T-helper 1 cell treated with Interleukin-12 subunit alpha and Interleukin-12 subunit beta and Interleukin-4 antibody, amounts not matched to agents 30 μg/mL and 1 μg/mL, for 36 hours (primary cell): ENCODE measurements at regions not wholly inside any gene's neighbourhood (a gene's known extent, or its start where the extent isn't known, plus 50 kb on each side); places are given as distances from the start of the nearest gene placed in this dataset.

ENCODE experiments used
- H3K27ac Mint-ChIP-seq: one replicate; pipeline ENCODE4 v1.8.0; 2021; ENCODE audit warnings: mild to moderate bottlenecking, mixed read lengths
- H3K27me3 Mint-ChIP-seq: one replicate; pipeline ENCODE4 v1.8.0; 2021; ENCODE audit warnings: low read depth, mixed read lengths
- H3K36me3 Mint-ChIP-seq: one replicate; pipeline ENCODE4 v1.8.0; 2021; ENCODE audit warnings: low read depth, mixed read lengths
- H3K4me1 Mint-ChIP-seq: one replicate; pipeline ENCODE4 v1.8.0; 2021; ENCODE audit warnings: low read depth, mixed read lengths
- H3K4me3 Mint-ChIP-seq: one replicate; pipeline ENCODE4 v1.8.0; 2021; ENCODE audit warnings: mild to moderate bottlenecking, moderate library complexity, mixed read lengths
- H3K9me3 Mint-ChIP-seq: one replicate; pipeline ENCODE4 v1.8.0; 2021; ENCODE audit warnings: mixed read lengths

- no peaks in the 10 kb centered on the region for H3K9me3 Mint-ChIP-seq
- no peaks in the 10 kb centered on the region for H3K4me1 Mint-ChIP-seq
- H3K4me3 Mint-ChIP-seq, result no peak overlapping the region
- H3K36me3 Mint-ChIP-seq, result no peaks in the 10 kb centered on the region
- no peak overlapping the region for H3K27ac Mint-ChIP-seq
- H3K27me3 Mint-ChIP-seq, result peaks cover 4% of the 10 kb centered on the region
Measured at GRCh38 chr6:12366731-12367130, 76.6 kb downstream of the EDN1 start.

GRCh38 chr6:12367412-12367811 is 77.3 kb downstream of the EDN1 start:
- no peaks in the 10 kb centered on the region for H3K9me3 Mint-ChIP-seq
- no peak overlapping the region for H3K27ac Mint-ChIP-seq
- no peaks in the 10 kb centered on the region for H3K4me1 Mint-ChIP-seq
- peaks cover 5% of the 10 kb centered on the region for H3K27me3 Mint-ChIP-seq
- no peaks in the 10 kb centered on the region for H3K36me3 Mint-ChIP-seq
- H3K4me3 Mint-ChIP-seq, result no peak overlapping the region

- Mint-ChIP-seq H3K4me3 (no peak overlapping the region), H3K9me3 (no peaks in the 10 kb centered on the region), H3K27ac (no peak overlapping the region), H3K4me1 (no peaks in the 10 kb centered on the region), H3K36me3 (no peaks in the 10 kb centered on the region), H3K27me3 (peaks cover 11% of the 10 kb centered on the region)
Measured at GRCh38 chr6:12369355-12369754, 79.2 kb downstream of the EDN1 start.

GRCh38 chr6:12369781-12370262 is 79.7 kb downstream of the EDN1 start:
- H3K36me3 Mint-ChIP-seq, result no peaks in the 10 kb centered on the region
- peaks cover 11% of the 10 kb centered on the region for H3K27me3 Mint-ChIP-seq
- H3K27ac Mint-ChIP-seq, result no peak overlapping the region
- no peaks in the 10 kb centered on the region for H3K4me1 Mint-ChIP-seq
- H3K9me3 Mint-ChIP-seq, result no peaks in the 10 kb centered on the region
- no peak overlapping the region for H3K4me3 Mint-ChIP-seq

GRCh38 chr6:12371151-12371550 is 81.0 kb downstream of the EDN1 start:
- Mint-ChIP-seq H3K27me3 (peaks cover 13% of the 10 kb centered on the region), H3K4me3 (no peak overlapping the region), H3K27ac (no peak overlapping the region), H3K4me1 (no peaks in the 10 kb centered on the region), H3K9me3 (no peaks in the 10 kb centered on the region), H3K36me3 (no peaks in the 10 kb centered on the region)

GRCh38 chr6:12371641-12372146 is 81.5 kb downstream of the EDN1 start:
- H3K4me3 Mint-ChIP-seq, result no peak overlapping the region
- H3K9me3 Mint-ChIP-seq, result no peaks in the 10 kb centered on the region
- H3K36me3 Mint-ChIP-seq, result no peaks in the 10 kb centered on the region
- no peaks in the 10 kb centered on the region for H3K4me1 Mint-ChIP-seq
- H3K27me3 Mint-ChIP-seq, result peaks cover 16% of the 10 kb centered on the region
- no peak overlapping the region for H3K27ac Mint-ChIP-seq

GRCh38 chr6:12379181-12379580 is 89.0 kb downstream of the EDN1 start:
- Mint-ChIP-seq H3K36me3 (no peaks in the 10 kb centered on the region), H3K27me3 (peaks cover 5% of the 10 kb centered on the region), H3K9me3 (no peaks in the 10 kb centered on the region), H3K4me3 (no peak overlapping the region), H3K4me1 (no peaks in the 10 kb centered on the region), H3K27ac (no peak overlapping the region)

GRCh38 chr6:12381587-12381986 is 91.4 kb downstream of the EDN1 start:
- no peaks in the 10 kb centered on the region for H3K27me3 Mint-ChIP-seq
- H3K4me1 Mint-ChIP-seq, result no peaks in the 10 kb centered on the region
- H3K9me3 Mint-ChIP-seq, result no peaks in the 10 kb centered on the region
- H3K4me3 Mint-ChIP-seq, result no peak overlapping the region
- H3K27ac Mint-ChIP-seq, result no peak overlapping the region
- H3K36me3 Mint-ChIP-seq, result no peaks in the 10 kb centered on the region

GRCh38 chr6:12383448-12383847 is 93.3 kb downstream of the EDN1 start:
- no peak overlapping the region for H3K4me3 Mint-ChIP-seq
- H3K36me3 Mint-ChIP-seq, result no peaks in the 10 kb centered on the region
- H3K4me1 Mint-ChIP-seq, result no peaks in the 10 kb centered on the region
- no peaks in the 10 kb centered on the region for H3K27me3 Mint-ChIP-seq
- H3K27ac Mint-ChIP-seq, result no peak overlapping the region
- no peaks in the 10 kb centered on the region for H3K9me3 Mint-ChIP-seq

GRCh38 chr6:12384357-12384912 is 94.3 kb downstream of the EDN1 start:
- Mint-ChIP-seq H3K27ac (no peak overlapping the region), H3K9me3 (no peaks in the 10 kb centered on the region), H3K4me1 (no peaks in the 10 kb centered on the region), H3K27me3 (peaks cover 4% of the 10 kb centered on the region), H3K4me3 (no peak overlapping the region), H3K36me3 (no peaks in the 10 kb centered on the region)

- no peak overlapping the region for H3K4me3 Mint-ChIP-seq
- H3K27me3 Mint-ChIP-seq, result peaks cover 10% of the 10 kb centered on the region
Measured at GRCh38 chr6:12385316-12385715, 95.2 kb downstream of the EDN1 start.

GRCh38 chr6:12386816-12387215 is 96.7 kb downstream of the EDN1 start:
- no peaks in the 10 kb centered on the region for H3K4me1 Mint-ChIP-seq
- no peaks in the 10 kb centered on the region for H3K36me3 Mint-ChIP-seq
- H3K4me3 Mint-ChIP-seq, result no peak overlapping the region
- no peaks in the 10 kb centered on the region for H3K9me3 Mint-ChIP-seq
- H3K27me3 Mint-ChIP-seq, result peaks cover 10% of the 10 kb centered on the region
- H3K27ac Mint-ChIP-seq, result no peak overlapping the region

More at GRCh38 chr6:12385316-12385715, 95.2 kb downstream of the EDN1 start:
- Mint-ChIP-seq H3K36me3 (no peaks in the 10 kb centered on the region), H3K4me1 (no peaks in the 10 kb centered on the region), H3K9me3 (no peaks in the 10 kb centered on the region), H3K27ac (no peak overlapping the region)

- Mint-ChIP-seq H3K4me3 (no peak overlapping the region), H3K36me3 (no peaks in the 10 kb centered on the region), H3K27ac (no peak overlapping the region), H3K9me3 (no peaks in the 10 kb centered on the region), H3K4me1 (no peaks in the 10 kb centered on the region), H3K27me3 (peaks cover 10% of the 10 kb centered on the region)
Measured at GRCh38 chr6:12391472-12391871, 101.3 kb downstream of the EDN1 start.

- Mint-ChIP-seq H3K36me3 (no peaks in the 10 kb centered on the region), H3K4me1 (no peaks in the 10 kb centered on the region), H3K27me3 (peaks cover 10% of the 10 kb centered on the region), H3K4me3 (no peak overlapping the region), H3K27ac (no peak overlapping the region), H3K9me3 (no peaks in the 10 kb centered on the region)
Measured at GRCh38 chr6:12392490-12392889, 102.3 kb downstream of the EDN1 start.

- no peak overlapping the region for H3K4me3 Mint-ChIP-seq
- H3K9me3 Mint-ChIP-seq, result no peaks in the 10 kb centered on the region
- H3K36me3 Mint-ChIP-seq, result no peaks in the 10 kb centered on the region
- H3K27me3 Mint-ChIP-seq, result peaks cover 10% of the 10 kb centered on the region
- H3K4me1 Mint-ChIP-seq, result no peaks in the 10 kb centered on the region
- no peak overlapping the region for H3K27ac Mint-ChIP-seq
Measured at GRCh38 chr6:12393100-12393499, 102.9 kb downstream of the EDN1 start.

- Mint-ChIP-seq H3K4me1 (no peaks in the 10 kb centered on the region), H3K36me3 (no peaks in the 10 kb centered on the region), H3K27ac (no peak overlapping the region), H3K9me3 (no peaks in the 10 kb centered on the region), H3K4me3 (no peak overlapping the region), H3K27me3 (peaks cover 8% of the 10 kb centered on the region)
Measured at GRCh38 chr6:12394170-12394569, 104.0 kb downstream of the EDN1 start.
